NCI-H524 treated with DMSO at 0.1 percent for 48 hours (cell line): ENCODE measurements at regions not wholly inside any gene's neighbourhood (a gene's known extent, or its start where the extent isn't known, plus 50 kb on each side); places are given as distances from the start of the nearest gene placed in this dataset.

Source experiments
- DNase-seq: peaks from one replicate; lab custom pipeline; 2025; lab: John Stamatoyannopoulos, UW

DNA sequence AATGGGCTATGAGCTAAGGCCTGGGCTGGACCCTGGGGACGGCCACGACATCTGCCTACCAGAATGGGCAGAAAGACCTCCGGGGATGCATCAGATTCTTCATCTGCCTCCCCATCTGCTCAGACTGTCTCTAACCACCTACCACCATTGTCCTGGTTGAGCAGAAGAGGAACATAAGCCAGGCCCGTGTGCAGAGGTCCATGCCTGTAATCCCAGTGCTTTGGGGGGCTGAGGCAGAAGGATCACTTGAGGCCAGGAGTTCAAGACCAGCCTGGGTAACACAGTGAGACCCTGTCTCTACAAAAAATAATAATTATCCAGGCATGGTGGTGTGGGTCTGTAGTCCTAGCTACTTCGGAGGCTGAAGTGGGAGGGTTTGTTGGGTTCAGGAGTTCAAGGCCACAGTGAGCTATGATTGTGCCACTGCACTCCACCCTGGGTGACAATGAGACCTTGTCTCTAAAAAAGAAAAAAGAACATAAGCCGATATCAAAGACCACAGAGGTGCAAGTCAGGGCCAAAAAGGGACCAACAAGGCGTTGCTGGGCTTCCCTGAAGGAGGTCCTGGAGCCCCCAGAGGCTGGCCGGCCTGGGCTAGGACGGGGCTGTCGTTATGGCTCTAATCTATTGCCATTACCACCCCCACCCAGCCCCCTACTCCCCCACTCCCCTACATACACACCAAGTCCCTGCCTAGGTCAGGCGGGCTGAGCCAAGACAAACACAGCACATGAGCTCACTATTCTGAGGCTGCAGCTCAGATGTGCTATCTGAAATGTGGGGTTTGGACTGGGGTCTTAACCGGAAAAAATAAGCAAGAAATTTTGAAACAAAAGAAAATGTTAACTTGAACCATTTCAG lies 239.2 kb upstream of the RAB4A start:
- peak; percentile 49 for DNase-seq

- no peak for DNase-seq
Measured at GRCh38 chr1:229032375-229032774, 238.5 kb upstream of the RAB4A start.

- no peak for DNase-seq
Measured at GRCh38 chr1:229033480-229033879, 237.4 kb upstream of the RAB4A start.

DNA sequence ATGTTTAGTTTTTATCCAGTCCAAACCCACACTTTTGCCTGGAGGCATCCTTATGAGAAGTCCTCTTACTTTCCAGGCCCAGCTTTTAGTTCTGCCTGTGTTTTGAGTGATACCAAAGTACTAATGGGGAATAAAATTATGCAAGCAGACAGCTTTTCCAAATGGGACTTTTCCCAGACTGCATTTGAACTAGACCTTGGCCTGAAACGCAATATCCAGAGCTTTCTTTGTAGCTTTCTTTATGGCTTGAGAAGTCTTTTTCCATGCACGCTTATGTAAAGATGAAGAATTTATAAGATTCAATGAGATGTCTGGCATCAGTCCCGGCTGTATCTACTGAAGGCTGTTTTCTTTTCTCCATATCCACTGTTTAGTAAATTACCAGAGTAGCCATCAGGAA lies 236.6 kb upstream of the RAB4A start:
- DNase-seq, result no peak

- no peak for DNase-seq
Measured at GRCh38 chr1:229035054-229035747, 235.7 kb upstream of the RAB4A start.

- no peak for DNase-seq
Measured at GRCh38 chr1:229035748-229036082, 235.2 kb upstream of the RAB4A start.

DNA sequence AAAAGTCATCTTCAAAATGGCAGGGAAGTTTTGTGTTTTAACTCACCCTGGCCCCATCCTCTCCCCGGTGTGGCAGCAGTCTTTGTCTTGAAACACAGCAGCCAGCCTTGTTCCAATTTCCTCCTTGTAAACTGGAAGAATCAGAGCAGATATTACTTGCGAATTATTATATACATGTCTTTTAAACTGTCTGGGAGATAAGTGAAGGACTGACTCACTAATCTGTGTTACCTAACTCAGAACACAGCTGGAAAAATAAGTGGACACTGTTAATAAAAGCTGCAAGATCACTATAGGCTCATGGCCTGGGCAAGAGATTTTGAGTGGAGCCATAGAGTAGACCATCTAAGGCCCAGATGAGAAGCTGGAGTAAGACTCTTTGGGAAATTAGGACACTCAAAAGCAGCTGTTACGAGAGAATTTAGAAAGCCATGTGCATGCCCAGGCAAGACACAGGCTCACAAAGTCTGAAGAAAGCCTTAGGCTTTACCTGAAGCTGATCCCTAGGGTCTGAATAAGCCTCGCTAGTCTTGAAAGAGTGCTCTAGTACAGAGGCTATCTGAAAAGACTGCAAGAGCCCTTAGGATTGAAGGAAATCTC lies 233.0 kb upstream of the RAB4A start:
- DNase-seq, result no peak

GRCh38 chr1:229040630-229041358 lies 230.1 kb upstream of the RAB4A start:
- no peak for DNase-seq

GRCh38 chr1:229041946-229042345 lies 229.0 kb upstream of the RAB4A start:
- DNase-seq, result no peak

GRCh38 chr1:229042482-229042881 lies 228.4 kb upstream of the RAB4A start:
- DNase-seq, result no peak

DNA sequence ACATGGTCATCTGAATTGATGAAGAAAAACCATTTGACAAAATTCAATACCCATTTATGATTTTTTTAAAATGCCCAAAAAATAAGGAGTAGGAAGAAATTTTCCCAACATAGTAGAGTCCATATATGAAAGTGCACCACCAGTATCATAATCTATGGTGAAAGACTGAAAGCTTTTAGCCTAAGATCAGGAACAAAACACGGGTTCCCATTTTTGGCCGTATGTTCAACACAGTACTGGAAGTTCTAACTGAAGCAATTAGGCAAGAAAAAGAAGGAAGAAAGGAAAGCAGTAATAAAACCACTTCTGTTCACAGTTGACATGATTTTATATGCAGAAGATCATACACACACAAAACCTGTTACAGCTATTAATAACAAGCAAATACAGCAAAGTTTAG lies 227.8 kb upstream of the RAB4A start:
- no peak for DNase-seq

- DNase-seq, result no peak
Measured at GRCh38 chr1:229046251-229046853, 224.6 kb upstream of the RAB4A start.

DNA sequence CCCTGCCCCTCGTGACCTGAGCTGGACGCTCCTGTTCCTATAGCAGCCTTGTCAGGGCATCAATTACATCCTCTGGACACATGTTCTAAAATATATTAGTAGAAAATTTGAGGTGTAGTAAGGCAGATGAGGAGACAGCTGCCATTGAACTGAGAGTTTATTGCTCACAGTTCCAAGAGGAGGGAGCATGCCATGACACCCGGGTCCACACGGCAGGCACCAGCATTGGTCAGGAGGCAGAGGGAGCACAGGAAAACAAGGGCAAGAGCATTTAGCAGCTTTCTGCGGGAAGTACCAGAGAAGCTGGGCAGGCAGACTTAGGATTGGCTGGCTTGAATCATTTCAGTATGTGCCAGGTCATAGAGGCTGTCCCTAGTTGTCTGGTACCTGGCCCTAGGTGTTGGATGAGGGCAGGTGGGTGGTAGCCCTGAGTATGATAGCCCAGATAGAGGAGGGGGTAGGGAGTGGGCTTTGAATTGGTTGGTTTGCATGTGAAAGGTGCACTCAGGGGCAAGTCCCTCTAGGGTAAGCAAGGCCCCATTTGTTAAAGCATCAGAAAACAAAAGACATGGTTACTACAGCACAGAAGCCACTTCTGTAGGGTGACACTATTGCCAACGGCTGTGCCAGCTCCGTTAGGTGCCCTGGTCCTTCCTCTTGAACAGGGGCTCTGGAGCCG lies 223.6 kb upstream of the RAB4A start:
- no peak for DNase-seq

DNA sequence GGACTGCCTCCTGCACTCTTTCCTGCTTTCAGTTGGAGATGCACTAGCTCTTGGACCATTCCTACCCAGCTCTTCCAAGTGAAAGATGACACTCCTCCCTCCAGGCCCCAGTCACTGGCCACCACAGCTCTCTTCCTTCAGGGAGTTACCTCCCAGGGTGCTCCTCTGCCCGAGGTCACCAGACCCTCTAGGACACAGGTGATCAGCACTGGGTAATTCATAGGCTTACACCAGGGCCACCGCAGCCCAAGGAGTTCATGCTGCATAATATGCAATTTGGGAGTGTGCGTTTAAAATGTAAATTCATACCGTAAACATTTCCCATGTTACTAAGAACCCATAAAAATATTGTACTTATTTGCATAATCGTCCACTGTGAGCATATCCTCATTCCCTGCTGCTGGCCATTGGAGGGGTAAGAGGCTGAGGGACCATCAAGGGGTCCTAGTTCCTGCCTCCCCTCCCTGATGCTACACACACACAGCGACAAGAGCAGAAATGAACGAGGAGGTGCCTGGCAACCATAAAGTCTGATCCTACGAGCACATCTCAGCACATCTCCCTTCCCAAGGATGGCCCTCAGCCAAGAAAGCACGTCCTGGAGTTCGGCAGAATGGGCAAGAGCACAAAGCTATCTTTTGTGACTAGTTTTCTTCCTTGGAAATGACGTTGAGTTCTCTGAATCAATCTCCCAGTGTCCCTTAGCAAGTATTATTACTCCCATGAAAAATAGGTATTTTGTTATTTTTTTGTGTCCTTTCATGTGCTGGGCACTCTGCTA lies 222.9 kb upstream of the RAB4A start:
- DNase-seq, result no peak

DNA sequence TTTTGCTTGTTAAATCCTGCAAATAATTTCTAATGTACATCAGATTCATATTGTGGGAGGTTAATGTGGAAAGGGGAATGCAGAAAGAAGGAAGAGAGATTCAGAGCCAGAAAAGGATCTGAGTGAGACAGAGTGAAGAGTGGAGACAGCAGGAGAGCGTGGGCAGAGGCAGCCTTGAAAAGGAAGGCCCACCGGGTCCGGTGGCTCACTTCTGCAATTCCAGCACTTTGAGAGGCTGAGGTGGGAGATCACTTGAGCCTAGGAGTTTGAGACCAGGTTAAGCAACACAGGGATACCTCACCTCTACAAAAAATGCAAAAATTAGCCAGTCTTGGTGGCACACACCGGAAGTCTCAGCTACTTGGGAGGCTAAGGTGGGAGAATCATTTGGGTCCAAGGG lies 222.0 kb upstream of the RAB4A start:
- DNase-seq, result no peak

DNA sequence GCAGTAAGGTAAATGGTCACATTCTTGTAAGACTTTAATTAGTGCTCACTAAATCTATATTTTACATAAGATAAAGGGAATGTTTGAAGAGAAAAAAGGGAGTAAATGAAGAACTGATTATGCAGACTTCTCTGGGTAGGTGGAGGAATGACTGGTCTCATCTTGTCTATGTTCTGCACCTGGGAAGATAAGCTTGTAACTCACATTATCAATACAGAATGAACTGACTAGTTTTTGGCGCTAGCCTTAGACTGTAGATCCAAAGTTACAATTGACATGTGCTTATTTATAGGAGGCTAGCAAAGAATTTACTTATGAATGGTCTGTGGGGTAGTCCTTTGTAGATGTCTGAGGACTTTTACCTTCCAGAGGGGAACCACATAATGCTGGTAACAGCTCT lies 214.9 kb upstream of the RAB4A start:
- DNase-seq, result no peak

GRCh38 chr1:229058111-229058561 lies 212.8 kb upstream of the RAB4A start:
- DNase-seq, result no peak

DNA sequence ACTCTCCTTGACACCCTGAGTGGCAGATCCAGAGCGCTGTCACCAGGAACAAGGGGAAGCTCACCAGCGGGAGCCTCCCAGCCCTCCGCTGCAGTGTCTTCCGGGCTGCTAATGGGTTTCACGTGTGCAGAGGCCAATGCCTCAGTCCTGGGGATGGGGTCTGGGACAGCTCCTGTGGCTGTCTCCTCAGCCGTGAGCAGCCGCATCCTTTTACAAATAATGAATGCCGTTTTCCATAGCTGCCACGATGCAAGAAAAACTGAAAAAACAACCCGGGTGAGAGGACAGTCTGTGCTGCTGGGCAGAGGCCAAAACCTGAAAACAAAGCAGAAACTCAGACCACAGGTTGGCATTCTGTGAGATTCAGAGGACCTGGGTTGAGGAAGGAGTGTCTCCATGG lies 212.2 kb upstream of the RAB4A start:
- DNase-seq, result no peak

GRCh38 chr1:229059671-229060539 lies 211.0 kb upstream of the RAB4A start:
- no peak for DNase-seq

- no peak for DNase-seq
Measured at GRCh38 chr1:229062135-229062534, 208.8 kb upstream of the RAB4A start.
